ENCODE measurements at regions not wholly inside any gene's neighbourhood (a gene's known extent, or its start where the extent isn't known, plus 50 kb on each side); places are given as distances from the start of the nearest gene placed in this dataset.

DNA sequence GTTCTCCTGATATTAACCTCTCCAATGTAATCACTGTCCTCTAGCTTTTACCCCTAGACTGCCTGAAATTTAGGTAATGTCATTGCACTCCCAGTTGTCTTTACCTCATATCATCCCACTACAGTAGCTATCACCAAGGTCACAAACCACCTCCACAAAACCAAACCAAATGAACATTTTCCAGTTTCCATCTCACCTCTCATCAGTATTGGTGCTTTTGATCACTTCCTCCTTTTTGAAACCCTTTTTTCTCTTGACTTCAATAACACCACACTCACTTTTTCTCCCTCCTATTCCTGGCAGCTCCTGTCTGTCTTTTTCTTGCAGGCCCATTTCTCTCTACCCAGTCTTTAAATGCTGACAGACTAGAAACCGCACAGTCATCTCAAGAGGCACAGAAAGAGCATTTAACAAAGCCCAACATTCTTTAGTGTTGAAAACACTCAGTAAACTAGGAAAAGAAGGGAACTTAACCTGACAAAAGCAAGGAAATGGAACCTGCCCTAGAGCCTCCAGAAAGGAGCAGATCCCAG is 95.9 kb upstream of the SIX2 start:
- H3K4me3 ChIP-seq (ENCODE audit: low read depth, low read length) = no peak overlapping the region
- DNase-seq (ENCODE audit: low read depth) = no peak
- TF ChIP-seq, protein P1, sequence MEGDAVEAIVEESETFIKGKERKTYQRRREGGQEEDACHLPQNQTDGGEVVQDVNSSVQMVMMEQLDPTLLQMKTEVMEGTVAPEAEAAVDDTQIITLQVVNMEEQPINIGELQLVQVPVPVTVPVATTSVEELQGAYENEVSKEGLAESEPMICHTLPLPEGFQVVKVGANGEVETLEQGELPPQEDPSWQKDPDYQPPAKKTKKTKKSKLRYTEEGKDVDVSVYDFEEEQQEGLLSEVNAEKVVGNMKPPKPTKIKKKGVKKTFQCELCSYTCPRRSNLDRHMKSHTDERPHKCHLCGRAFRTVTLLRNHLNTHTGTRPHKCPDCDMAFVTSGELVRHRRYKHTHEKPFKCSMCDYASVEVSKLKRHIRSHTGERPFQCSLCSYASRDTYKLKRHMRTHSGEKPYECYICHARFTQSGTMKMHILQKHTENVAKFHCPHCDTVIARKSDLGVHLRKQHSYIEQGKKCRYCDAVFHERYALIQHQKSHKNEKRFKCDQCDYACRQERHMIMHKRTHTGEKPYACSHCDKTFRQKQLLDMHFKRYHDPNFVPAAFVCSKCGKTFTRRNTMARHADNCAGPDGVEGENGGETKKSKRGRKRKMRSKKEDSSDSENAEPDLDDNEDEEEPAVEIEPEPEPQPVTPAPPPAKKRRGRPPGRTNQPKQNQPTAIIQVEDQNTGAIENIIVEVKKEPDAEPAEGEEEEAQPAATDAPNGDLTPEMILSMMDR (IDR thresholded peaks at IDR 0.05; ENCODE audit: low read depth, low read length) = no peak
- no peak for TF ChIP-seq POLR2A (IDR thresholded peaks at IDR 0.05; ENCODE audit: extremely low read depth, insufficient read length)
- TF ChIP-seq, protein P2, sequence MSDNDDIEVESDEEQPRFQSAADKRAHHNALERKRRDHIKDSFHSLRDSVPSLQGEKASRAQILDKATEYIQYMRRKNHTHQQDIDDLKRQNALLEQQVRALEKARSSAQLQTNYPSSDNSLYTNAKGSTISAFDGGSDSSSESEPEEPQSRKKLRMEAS (IDR thresholded peaks at IDR 0.05; ENCODE audit: low read depth, low read length) = no peak
- TF ChIP-seq MYC (IDR thresholded peaks at IDR 0.05; ENCODE audit: low read depth, low read length) = no peak

DNA sequence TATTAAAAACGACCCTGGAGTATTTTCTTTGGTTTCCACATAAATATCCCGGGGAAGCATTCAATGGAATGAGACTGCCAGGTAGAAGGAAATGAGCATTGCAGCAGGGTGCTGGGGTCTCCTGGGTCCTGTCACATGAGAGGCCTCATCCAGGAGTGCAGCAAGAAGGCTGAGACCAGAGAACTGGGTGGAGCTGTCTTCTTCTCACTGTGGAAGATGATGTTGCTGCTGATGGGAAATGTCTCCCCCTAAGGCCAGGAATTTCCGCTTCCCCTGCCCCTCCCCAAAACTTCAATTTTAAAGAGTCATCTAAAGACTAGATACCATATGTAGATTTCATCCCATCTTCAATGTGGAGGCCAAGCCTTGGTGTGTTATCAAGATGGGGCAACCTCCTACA is 95.2 kb upstream of the SIX2 start:
- no peak overlapping the region for H3K4me3 ChIP-seq (ENCODE audit: low read depth, low read length)
- DNase-seq (ENCODE audit: low read depth) = no peak
- TF ChIP-seq POLR2A (IDR thresholded peaks at IDR 0.05; ENCODE audit: extremely low read depth, insufficient read length) (no peak), MYC (IDR thresholded peaks at IDR 0.05; ENCODE audit: low read depth, low read length) (no peak)
- TF ChIP-seq, protein P1 (IDR thresholded peaks at IDR 0.05; ENCODE audit: low read depth, low read length) = no peak
- TF ChIP-seq, protein P2 (IDR thresholded peaks at IDR 0.05; ENCODE audit: low read depth, low read length) = no peak

DNA sequence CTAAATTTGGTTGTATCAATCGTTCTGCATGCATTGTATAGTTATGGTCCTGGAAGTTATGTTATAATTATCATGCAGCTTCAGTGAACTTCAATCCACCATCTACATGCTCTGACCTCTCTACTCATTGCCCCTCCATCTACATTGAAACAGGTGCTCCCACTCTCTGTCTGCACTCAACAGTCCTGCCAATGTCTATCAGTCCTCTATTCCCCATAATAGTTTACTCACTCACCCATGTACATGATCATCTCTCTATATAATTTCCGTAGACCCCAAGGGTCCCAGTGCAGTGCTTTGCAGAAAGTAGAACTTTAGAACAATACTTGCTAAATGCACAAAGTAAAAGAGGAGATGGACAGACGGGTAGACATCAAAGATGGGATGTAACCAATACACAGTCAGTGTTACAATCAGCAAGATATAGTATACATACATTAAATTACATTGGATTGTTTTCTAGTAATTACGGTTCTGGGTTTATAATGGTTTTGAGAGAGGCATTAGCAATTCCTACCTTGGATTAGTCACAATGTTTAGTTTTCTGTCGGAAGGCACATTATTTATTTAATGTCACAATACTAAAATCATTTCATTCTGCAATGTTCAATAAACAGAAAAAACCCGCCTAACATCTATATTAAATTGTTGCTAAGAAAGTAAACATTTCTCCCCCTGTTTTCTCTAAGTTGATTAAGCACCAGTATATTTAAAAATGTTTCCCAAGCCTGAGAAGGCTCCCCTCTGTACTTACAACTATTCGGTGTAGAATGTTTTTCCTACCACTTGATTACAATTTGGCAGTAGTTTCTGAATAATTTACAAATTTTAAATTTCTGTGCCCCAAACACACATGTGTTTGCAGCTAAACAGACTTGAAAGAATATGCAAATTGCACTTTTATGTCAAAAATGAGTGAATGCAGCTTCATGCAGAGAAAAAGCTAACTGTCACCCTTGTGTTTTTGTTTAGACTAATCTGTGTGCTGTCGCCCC is 94.4 kb upstream of the SIX2 start:
- TF ChIP-seq POLR2A (IDR thresholded peaks at IDR 0.05; ENCODE audit: extremely low read depth, insufficient read length) (no peak), MYC (IDR thresholded peaks at IDR 0.05; ENCODE audit: low read depth, low read length) (no peak)
- TF ChIP-seq, protein P1 (IDR thresholded peaks at IDR 0.05; ENCODE audit: low read depth, low read length) = no peak
- TF ChIP-seq, protein P2 (IDR thresholded peaks at IDR 0.05; ENCODE audit: low read depth, low read length) = no peak
- H3K4me3 ChIP-seq (ENCODE audit: low read depth, low read length) = no peak overlapping the region
- no peak for DNase-seq (ENCODE audit: low read depth)

DNA sequence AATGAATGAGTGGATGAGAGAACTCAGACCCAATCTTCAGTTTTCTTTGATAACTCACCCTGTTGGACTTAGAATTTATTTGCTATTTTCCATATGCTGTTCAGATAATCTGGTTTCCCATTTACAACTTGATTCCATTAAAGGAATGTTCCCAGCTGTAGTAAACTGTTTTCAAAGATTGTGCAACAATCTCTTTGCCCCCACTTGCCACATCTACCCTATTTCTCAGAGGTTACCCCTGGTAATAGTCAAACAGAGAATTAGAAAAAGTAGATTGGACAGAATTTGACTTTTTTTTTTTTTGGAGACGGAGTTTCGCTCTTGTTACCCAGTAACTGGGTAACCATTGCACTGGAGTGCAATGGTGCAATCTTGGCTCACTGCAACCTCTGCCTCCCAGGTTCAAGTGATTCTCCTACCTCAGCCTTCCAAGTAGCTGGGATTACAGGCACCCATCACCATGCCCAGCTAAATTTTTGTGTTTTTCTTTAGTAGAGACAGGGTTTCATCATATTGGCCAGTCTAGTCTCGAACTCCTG is 93.4 kb upstream of the SIX2 start:
- TF ChIP-seq MYC (IDR thresholded peaks at IDR 0.05; ENCODE audit: low read depth, low read length) = no peak
- TF ChIP-seq, protein P1 (IDR thresholded peaks at IDR 0.05; ENCODE audit: low read depth, low read length) = no peak
- H3K4me3 ChIP-seq (ENCODE audit: low read depth, low read length) = no peak overlapping the region
- no peak for DNase-seq (ENCODE audit: low read depth)

DNA sequence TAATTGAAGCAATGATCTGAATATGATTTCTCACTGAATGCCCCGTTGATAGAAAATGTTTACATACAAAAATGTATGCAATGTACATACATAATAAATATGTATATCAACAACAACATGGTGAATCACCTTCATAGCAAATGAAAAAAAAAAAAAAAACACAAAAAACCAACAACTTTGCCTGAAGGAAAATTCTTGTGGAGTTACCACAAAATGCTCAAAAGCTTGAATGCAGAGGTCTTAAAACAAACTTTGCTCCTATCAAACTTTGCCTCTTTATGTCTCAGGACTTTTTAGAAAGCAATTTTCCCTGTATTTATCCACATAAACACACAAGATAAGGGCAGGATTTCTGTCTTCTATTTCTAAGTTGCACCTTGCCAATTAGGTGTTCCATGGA is 92.9 kb upstream of the SIX2 start:
- no peak overlapping the region for H3K4me3 ChIP-seq (ENCODE audit: low read depth, low read length)
- TF ChIP-seq, protein P2 (IDR thresholded peaks at IDR 0.05; ENCODE audit: low read depth, low read length) = no peak
- no peak for TF ChIP-seq POLR2A (IDR thresholded peaks at IDR 0.05; ENCODE audit: extremely low read depth, insufficient read length)
- TF ChIP-seq MYC (IDR thresholded peaks at IDR 0.05; ENCODE audit: low read depth, low read length) = no peak
- TF ChIP-seq, protein P1 (IDR thresholded peaks at IDR 0.05; ENCODE audit: low read depth, low read length) = no peak
- no peak for DNase-seq (ENCODE audit: low read depth)

Measured in NB4 (cell line).